T-cell (primary cell): ENCODE measurements at regions not wholly inside any gene's neighbourhood (a gene's known extent, or its start where the extent isn't known, plus 50 kb on each side); places are given as distances from the start of the nearest gene placed in this dataset.

Experiments used
- ATAC-seq, 4 experiments: fragments of 200-7000 bp in 3 of 4; fragments of 150-1000 bp in 1 of 4; cut with Tn5 transposase; replicated peaks in 1 of 4; 1 replicate in 3 of 4; 2 replicates in 1 of 4; pipeline ENCODE4 v1.10.0; 2021; ENCODE audit warnings: moderate library complexity in 3 of 4, mild to moderate bottlenecking in 2 of 4, moderate number of reproducible peaks in 1 of 4
- CTCF ChIA-PET, 2 donors: fragments of 300-600 bp; sonication (Branson Sonifier 250); formaldehyde crosslinking; loops; one replicate each; lab custom pipeline; 2022; ENCODE audit warnings: antibody characterized with exemption in 2 of 2; lab: Charles Lee
- POLR2A ChIA-PET, 2 donors: fragments of 300-600 bp; sonication (Branson Sonifier 250); formaldehyde crosslinking; loops; one replicate each; lab custom pipeline; 2022; ENCODE audit warnings: antibody characterized with exemption in 2 of 2; lab: Charles Lee
- DNase-seq, 35 experiments: peaks; one replicate each; pipeline versions ENCODE4 v3.0.0 to v3.0.0-alpha.2; 2013 to 2023
- H3K27ac ChIP-seq: one replicate; pipeline ENCODE4 v1.5.1; 2013; ENCODE audit warnings: low read length
- H3K27me3 ChIP-seq, 2 experiments: replicated peaks in 1 of 2; 1 replicate in 1 of 2; 2 replicates in 1 of 2; pipeline versions ENCODE4 v1.6.1 to v1.7.0; 2013; ENCODE audit warnings: low read length in 1 of 2, mixed read lengths in 1 of 2; ENCODE audit not compliant: control insufficient read depth in 2 of 2, insufficient read depth in 2 of 2; ENCODE audit errors: extremely low read depth in 1 of 2
- H3K36me3 ChIP-seq, 2 donors: 1 replicate in 1 of 2; 2 replicates in 1 of 2; pipeline versions ENCODE4 v1.6.1 to v1.7.0; 2013; ENCODE audit warnings: low read length in 1 of 2; ENCODE audit not compliant: control insufficient read depth in 2 of 2, insufficient read depth in 1 of 2; ENCODE audit errors: extremely low read depth in 1 of 2
- H3K4me1 ChIP-seq, 2 experiments: 1 replicate in 1 of 2; 2 replicates in 1 of 2; pipeline versions ENCODE4 v1.6.1 to v1.7.0; 2013; ENCODE audit warnings: low read length in 2 of 2, mixed read lengths in 1 of 2; ENCODE audit not compliant: insufficient read depth in 2 of 2, control insufficient read depth in 1 of 2; ENCODE audit errors: extremely low read depth in 1 of 2
- H3K4me3 ChIP-seq, 2 donors: 1 replicate in 1 of 2; 2 replicates in 1 of 2; pipeline versions ENCODE4 v1.5.1 to v1.7.0; 2013; ENCODE audit warnings: mild to moderate bottlenecking in 2 of 2, low read length in 1 of 2, moderate library complexity in 1 of 2; ENCODE audit not compliant: control insufficient read depth in 1 of 2; ENCODE audit errors: extremely low read depth in 1 of 2
- H3K9me3 ChIP-seq: 2 replicates; pipeline ENCODE4 v1.7.0; 2013
- H3K27ac Mint-ChIP-seq, 2 donors: one replicate each; pipeline ENCODE4 v1.8.0; 2020 to 2021; ENCODE audit warnings: mild to moderate bottlenecking in 2 of 2, mixed read lengths in 2 of 2
- H3K27me3 Mint-ChIP-seq, 2 donors: one replicate each; pipeline ENCODE4 v1.8.0; 2021 to 2022; ENCODE audit warnings: mixed read lengths in 2 of 2
- H3K36me3 Mint-ChIP-seq: one replicate; pipeline ENCODE4 v1.8.0; 2021; ENCODE audit warnings: mixed read lengths
- H3K4me1 Mint-ChIP-seq, 3 donors: one replicate each; pipeline ENCODE4 v1.8.0; 2020 to 2022; ENCODE audit warnings: mixed read lengths in 3 of 3, mild to moderate bottlenecking in 1 of 3
- H3K4me3 Mint-ChIP-seq, 3 donors: one replicate each; pipeline ENCODE4 v1.8.0; 2020 to 2022; ENCODE audit warnings: mild to moderate bottlenecking in 3 of 3, mixed read lengths in 3 of 3, moderate library complexity in 3 of 3
- H3K9me3 Mint-ChIP-seq, 3 donors: one replicate each; pipeline ENCODE4 v1.8.0; 2020 to 2022; ENCODE audit warnings: mixed read lengths in 3 of 3
- WGBS: methylation state at CpG from one replicate; pipeline ENCODE4 v1.1.5; 2013; ENCODE audit warnings: missing lambda C conversion rate; ENCODE audit not compliant: insufficient coverage; 5-methylcytosine and 5-hydroxymethylcytosine counted together

DNA sequence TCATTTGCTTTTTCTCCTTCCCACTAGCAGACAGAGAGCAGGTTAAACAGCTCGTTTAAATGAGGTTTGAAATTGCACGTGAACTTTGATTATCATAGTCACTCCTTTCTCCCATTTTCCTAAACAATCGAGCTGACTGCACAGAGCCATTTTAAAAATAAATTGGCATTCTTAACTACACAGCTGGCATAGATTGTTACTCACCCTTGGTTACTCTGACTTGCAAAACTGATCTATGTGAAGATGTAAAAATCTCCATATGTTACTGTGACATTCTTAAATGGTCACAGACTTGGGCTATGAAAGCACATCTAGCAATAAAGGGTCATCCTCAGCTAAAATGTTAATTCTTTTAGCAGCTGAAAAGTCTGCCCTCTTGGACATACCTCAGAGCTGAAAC, 368.5 kb downstream of the DTWD2 start:
- no peaks in the 10 kb centered on the region for H3K4me1 ChIP-seq
- H3K4me3 ChIP-seq, result no peak overlapping the region
- no peak for ATAC-seq
- POLR2A ChIA-PET, result no interaction called here
- no peaks in the 10 kb centered on the region for H3K9me3 ChIP-seq
- H3K36me3 ChIP-seq, result no peaks in the 10 kb centered on the region
- Mint-ChIP-seq H3K27me3 (peaks cover 0 to 4% of the 10 kb centered on the region in 2 donors), H3K4me3 (no peak overlapping the region), H3K9me3 (peaks cover 0 to 3% (median 2%) of the 10 kb centered on the region in 3 donors), H3K4me1 (no peaks in the 10 kb centered on the region), H3K36me3 (no peaks in the 10 kb centered on the region), H3K27ac (no peak overlapping the region)
- H3K27me3 ChIP-seq, result no peaks in the 10 kb centered on the region
- CTCF ChIA-PET, result no interaction called here
- no peak overlapping the region for H3K27ac ChIP-seq
- no CpG with 5 or more reads among the region's 3 CpGs for WGBS
- no peak for DNase-seq

DNA sequence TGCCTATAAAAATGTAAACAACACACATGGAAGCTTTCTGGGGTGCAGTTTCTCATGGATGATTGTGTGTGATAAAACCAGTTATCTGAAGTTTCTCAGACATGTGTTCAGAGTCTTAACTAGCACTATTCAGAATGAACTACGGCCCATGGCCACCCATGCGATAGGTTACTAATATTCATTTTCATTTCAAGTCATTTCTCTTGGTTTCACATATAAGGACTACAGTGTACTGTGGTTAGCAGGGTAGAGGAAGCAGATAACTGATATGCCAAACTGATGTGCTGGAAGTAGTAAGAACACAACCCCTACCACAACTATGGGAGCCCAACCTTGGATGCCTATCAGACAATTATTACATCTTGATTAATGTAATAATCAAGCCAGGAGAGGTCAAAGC, 372.1 kb downstream of the DTWD2 start:
- POLR2A ChIA-PET, result no interaction called here

GRCh38 chr5:118614731-118615456, 373.5 kb downstream of the DTWD2 start:
- H3K4me1 ChIP-seq, result no peaks in the 10 kb centered on the region
- H3K27me3 Mint-ChIP-seq, result peaks cover 0 to 9% of the 10 kb centered on the region in 2 donors
- ATAC-seq (no peak), DNase-seq (no peak)
- H3K36me3 Mint-ChIP-seq, result no peaks in the 10 kb centered on the region
- no peak overlapping the region for H3K27ac Mint-ChIP-seq
- ChIA-PET POLR2A (no interaction called here), CTCF (no interaction called here)
- no peaks in the 10 kb centered on the region for H3K9me3 ChIP-seq
- H3K36me3 ChIP-seq, result no peaks in the 10 kb centered on the region
- H3K4me1 Mint-ChIP-seq, result no peaks in the 10 kb centered on the region
- no peak overlapping the region for H3K4me3 ChIP-seq
- no peaks in the 10 kb centered on the region for H3K27me3 ChIP-seq
- peaks cover 0 to 3% (median 0%) of the 10 kb centered on the region in 3 donors for H3K9me3 Mint-ChIP-seq
- no CpG with 5 or more reads among the region's 9 CpGs for WGBS
- H3K27ac ChIP-seq, result no peak overlapping the region
- H3K4me3 Mint-ChIP-seq, result no peak overlapping the region

More for the DNA sequence above, 372.1 kb downstream of the DTWD2 start:
- no peaks in the 10 kb centered on the region for H3K4me1 Mint-ChIP-seq
- DNase-seq (no peak), ATAC-seq (no peak)
- H3K4me3 Mint-ChIP-seq, result no peak overlapping the region
- no CpG with 5 or more reads among the region's 2 CpGs for WGBS
- Histone ChIP-seq H3K9me3 (no peaks in the 10 kb centered on the region), H3K4me3 (no peak overlapping the region), H3K27ac (no peak overlapping the region), H3K36me3 (no peaks in the 10 kb centered on the region), H3K4me1 (no peaks in the 10 kb centered on the region), H3K27me3 (no peaks in the 10 kb centered on the region)
- H3K27ac Mint-ChIP-seq, result no peak overlapping the region
- no peaks in the 10 kb centered on the region for H3K36me3 Mint-ChIP-seq
- peaks cover 0 to 9% of the 10 kb centered on the region in 2 donors for H3K27me3 Mint-ChIP-seq
- peaks cover 0 to 3% (median 2%) of the 10 kb centered on the region in 3 donors for H3K9me3 Mint-ChIP-seq
- CTCF ChIA-PET, result no interaction called here

DNA sequence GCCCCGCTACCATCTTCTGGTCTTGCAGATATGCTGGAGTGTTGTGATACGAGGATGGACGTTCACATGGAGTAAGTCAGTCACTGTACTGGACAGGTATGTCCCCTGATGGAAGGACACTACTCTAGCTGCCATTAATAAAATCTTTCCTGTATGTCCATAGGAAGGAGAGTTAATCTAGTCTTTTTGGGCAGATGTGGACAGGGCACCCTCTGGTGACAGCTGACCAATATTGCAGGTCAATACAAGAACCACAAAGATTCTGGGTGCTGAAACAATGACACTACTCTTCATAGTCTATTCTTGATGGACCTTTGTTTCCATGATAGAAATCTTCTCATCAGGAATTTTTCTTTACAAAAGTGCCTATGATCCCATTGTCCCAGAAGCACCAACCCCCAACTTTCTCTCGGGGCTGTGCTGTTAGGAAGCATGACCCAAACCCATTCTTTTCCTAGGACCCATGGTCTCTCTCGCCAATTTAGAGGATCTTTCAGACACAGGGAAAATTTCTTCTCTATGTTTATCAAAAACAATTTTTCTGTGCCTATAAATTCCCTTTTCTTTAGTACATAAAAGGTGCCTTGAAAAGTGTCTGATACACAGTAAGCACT, 376.9 kb downstream of the DTWD2 start:
- Histone ChIP-seq H3K27ac (no peak overlapping the region), H3K27me3 (no peaks in the 10 kb centered on the region), H3K9me3 (no peaks in the 10 kb centered on the region), H3K36me3 (no peaks in the 10 kb centered on the region), H3K4me1 (no peaks in the 10 kb centered on the region), H3K4me3 (no peak overlapping the region)
- ATAC-seq (no peak), DNase-seq (no peak)
- H3K4me3 Mint-ChIP-seq, result no peak overlapping the region
- peaks cover 0 to 5% of the 10 kb centered on the region in 2 donors for H3K27me3 Mint-ChIP-seq
- H3K4me1 Mint-ChIP-seq, result no peaks in the 10 kb centered on the region
- CTCF ChIA-PET, result no interaction called here
- no peak overlapping the region for H3K27ac Mint-ChIP-seq
- no peaks in the 10 kb centered on the region for H3K36me3 Mint-ChIP-seq
- POLR2A ChIA-PET, result no interaction called here
- WGBS, result 100% methylated on average over 1 of the region's 5 CpGs
- H3K9me3 Mint-ChIP-seq, result no peaks in the 10 kb centered on the region

GRCh38 chr5:118606940-118607339, 381.4 kb downstream of the DTWD2 start:
- Mint-ChIP-seq H3K9me3 (no peaks in the 10 kb centered on the region), H3K36me3 (no peaks in the 10 kb centered on the region), H3K4me3 (no peak overlapping the region), H3K27ac (no peak overlapping the region), H3K27me3 (no peaks in the 10 kb centered on the region), H3K4me1 (no peaks in the 10 kb centered on the region)
- Histone ChIP-seq H3K27ac (no peak overlapping the region), H3K27me3 (no peaks in the 10 kb centered on the region), H3K36me3 (no peaks in the 10 kb centered on the region), H3K4me3 (no peak overlapping the region), H3K9me3 (no peaks in the 10 kb centered on the region), H3K4me1 (no peaks in the 10 kb centered on the region)
- WGBS, result 88% methylated on average over 5 of the region's 7 CpGs
- CTCF ChIA-PET, result no interaction called here
- DNase-seq (no peak), ATAC-seq (no peak)
- POLR2A ChIA-PET, result no interaction called here

DNA sequence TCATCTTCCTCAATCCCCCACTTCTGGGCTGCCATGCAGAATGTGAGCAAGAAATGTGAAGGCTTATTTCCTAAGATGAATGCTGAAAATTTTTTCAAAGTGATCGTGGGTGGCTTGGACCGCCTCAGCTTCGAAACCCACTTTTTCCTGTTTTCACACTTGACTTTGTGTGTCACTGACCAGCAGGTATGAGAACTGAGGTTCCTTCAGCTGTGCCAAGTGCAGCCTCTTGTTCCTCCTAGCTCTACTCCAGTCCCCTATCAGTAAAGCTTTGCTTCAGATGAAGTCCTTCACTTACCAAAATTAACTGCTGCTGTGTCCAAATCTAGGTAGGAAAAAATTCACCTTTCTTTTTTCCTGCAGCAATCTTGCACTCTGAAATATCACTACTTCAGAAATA, 382.6 kb downstream of the DTWD2 start:
- CTCF ChIA-PET, result no interaction called here
- no peaks in the 10 kb centered on the region for H3K27me3 Mint-ChIP-seq
- H3K27ac ChIP-seq, result no peak overlapping the region
- no peaks in the 10 kb centered on the region for H3K27me3 ChIP-seq
- H3K4me1 ChIP-seq, result no peaks in the 10 kb centered on the region
- H3K4me3 ChIP-seq, result no peak overlapping the region
- POLR2A ChIA-PET, result no interaction called here
- H3K9me3 ChIP-seq, result no peaks in the 10 kb centered on the region
- no peak for DNase-seq
- no peak overlapping the region for H3K4me3 Mint-ChIP-seq
- no peaks in the 10 kb centered on the region for H3K4me1 Mint-ChIP-seq
- 42% methylated on average over 2 of the region's 3 CpGs for WGBS
- no peak overlapping the region for H3K27ac Mint-ChIP-seq
- H3K36me3 ChIP-seq, result no peaks in the 10 kb centered on the region
- no peaks in the 10 kb centered on the region for H3K36me3 Mint-ChIP-seq
- no peaks in the 10 kb centered on the region for H3K9me3 Mint-ChIP-seq
- ATAC-seq, result no peak
